K562 (cell line): ENCODE measurements at regions not wholly inside any gene's neighbourhood (a gene's known extent, or its start where the extent isn't known, plus 50 kb on each side); places are given as distances from the start of the nearest gene placed in this dataset.
"Not testable (repeated sequence)": the region's sequence is repeated elsewhere in the genome, so short reads cannot be mapped to it uniquely, and the experiment has no call there.

Experiments used
- ATAC-seq: fragments of 200-7000 bp; cut with Tn5 transposase; 3 replicates; pipeline ENCODE4 v1.9.1; 2020; ENCODE audit warnings: moderate library complexity
- BruUV-seq: library from RNA; stranded (reverse); fragments of 400-500 nt; replicated peaks from 2 replicates; lab custom pipeline; 2021; lab: Mats Ljungman, UMichigan
- CTCF ChIA-PET: fragments of 300-600 bp; formaldehyde crosslinking; extraction: SDS; loops from one replicate; lab custom pipeline; 2021; ENCODE audit warnings: low intra/inter-chr PET ratio; lab: Yijun Ruan, JAX
- POLR2A ChIA-PET: fragments of 300-600, 350-650 bp; sonication (Branson Sonifier 250); formaldehyde crosslinking; extraction: SDS; loops from one replicate; lab custom pipeline; 2021; ENCODE audit warnings: antibody characterized with exemption, inconsistent platforms; lab: Yijun Ruan, JAX
- DNase-seq, 4 experiments: peaks; one replicate each; pipeline versions ENCODE4 v3.0.0 to v3.0.0-alpha.2; 2011 to 2018; ENCODE audit warnings: low spot score in 3 of 4, mixed read lengths in 3 of 4; ENCODE audit errors: extremely low read depth in 1 of 4
- FAIRE-seq: peaks from 2 replicates; lab custom pipeline; 2011; peaks lifted over from hg19 to GRCh38; lab: Jason Lieb, UNC
- H2AFZ ChIP-seq: 2 replicates; pipeline ENCODE4 v1.6.0; 2011; ENCODE audit warnings: low read depth, low read length, control low read depth, inconsistent platforms
- H3K27ac ChIP-seq: fragments of 200-600 bp; 3 replicates; pipeline ENCODE4 v1.8.0; 2011; ENCODE audit warnings: low read depth, mild to moderate bottlenecking, control low read depth, inconsistent platforms, low read length, moderate library complexity, mixed read lengths; ENCODE audit errors: extremely low read depth
- H3K27me3 ChIP-seq, 2 experiments: fragments of 300-600 bp in 1 of 2; 2 replicates in 1 of 2; 3 replicates in 1 of 2; pipeline versions ENCODE4 v1.6.0 to v1.8.0; 2011; ENCODE audit warnings: inconsistent platforms in 2 of 2, low read length in 2 of 2, mild to moderate bottlenecking in 1 of 2, mixed read lengths in 1 of 2, moderate library complexity in 1 of 2; ENCODE audit not compliant: control insufficient read depth in 2 of 2, insufficient read depth in 2 of 2
- H3K36me3 ChIP-seq: fragments of 300-600 bp; 3 replicates; pipeline ENCODE4 v1.8.0; 2011; ENCODE audit warnings: mild to moderate bottlenecking, low read length, inconsistent platforms; ENCODE audit not compliant: control insufficient read depth, insufficient read depth
- H3K4me1 ChIP-seq, 2 experiments: fragments of 200-600 bp in 1 of 2; replicated peaks in 1 of 2; 2 replicates in 1 of 2; 3 replicates in 1 of 2; pipeline versions ENCODE4 v1.5.1 to v1.8.0; 2011; ENCODE audit warnings: inconsistent platforms in 2 of 2, low read length in 2 of 2, mild to moderate bottlenecking in 1 of 2, mixed read lengths in 1 of 2, moderate library complexity in 1 of 2; ENCODE audit not compliant: control insufficient read depth in 2 of 2, insufficient read depth in 2 of 2
- H3K4me2 ChIP-seq: 2 replicates; pipeline ENCODE4 v1.6.1; 2011; ENCODE audit warnings: low read length, control low read depth, inconsistent platforms, mixed read lengths; ENCODE audit not compliant: insufficient read depth
- H3K4me3 ChIP-seq: fragments of 200-600 bp; sonication (generic), shearing (Covaris generic); 2 replicates; pipeline ENCODE4 v1.5.1; 2016; ENCODE audit warnings: control low read depth, inconsistent platforms
- H3K79me2 ChIP-seq: fragments of 200-600 bp; 3 replicates; pipeline ENCODE4 v1.8.0; 2011; ENCODE audit warnings: low read length, inconsistent platforms; ENCODE audit not compliant: control insufficient read depth, insufficient read depth
- H3K9ac ChIP-seq, 2 experiments: 2 replicates each; pipeline versions ENCODE4 v1.6.0 to v1.6.1; 2011; ENCODE audit warnings: low read depth in 2 of 2, low read length in 2 of 2, control low read depth in 1 of 2, inconsistent platforms in 1 of 2, mild to moderate bottlenecking in 1 of 2, mixed read lengths in 1 of 2; ENCODE audit not compliant: insufficient read depth in 1 of 2
- H3K9me1 ChIP-seq: one replicate; pipeline ENCODE4 v1.6.0; 2011; ENCODE audit warnings: inconsistent platforms, mild to moderate bottlenecking, low read length, moderate library complexity; ENCODE audit not compliant: control insufficient read depth, insufficient read depth
- H3K9me3 ChIP-seq: replicated peaks from 2 replicates; pipeline ENCODE4 v1.5.1; 2011; ENCODE audit warnings: low read depth, low read length, inconsistent platforms; ENCODE audit not compliant: control insufficient read depth, insufficient read depth
- H4K20me1 ChIP-seq: replicated peaks from 2 replicates; pipeline ENCODE4 v1.6.1; 2011; ENCODE audit warnings: low read length, inconsistent platforms, mixed read lengths; ENCODE audit not compliant: control insufficient read depth, insufficient read depth
- CHD2 ChIP-seq: IDR thresholded peaks from 2 replicates; pipeline ENCODE4 v1.6.1; 2011; ENCODE audit warnings: low read depth, low read length
- ELK3 ChIP-seq: fragments of 450-650 bp; formaldehyde crosslinking; IDR thresholded peaks from 2 replicates; pipeline ENCODE4 v1.4.0; 2020; ENCODE audit warnings: mild to moderate bottlenecking
- FOXA3 ChIP-seq, 2 experiments: fragments of 450-650 bp in 1 of 2; sonication (generic) in 1 of 2; formaldehyde crosslinking; IDR thresholded peaks in 1 of 2; conservative IDR thresholded peaks in 1 of 2; 2 replicates each; pipeline versions ENCODE4 v1.4.0 to v1.8.0; 2020 to 2022; ENCODE audit warnings: mild to moderate bottlenecking in 2 of 2, missing genetic modification reagents in 1 of 2
- PCBP2 ChIP-seq: fragments of 200-400 bp; formaldehyde crosslinking; IDR thresholded peaks from 2 replicates; pipeline ENCODE4 v1.6.1; 2018; ENCODE audit warnings: low read length, low read depth, mild to moderate bottlenecking, moderate library complexity; ENCODE audit not compliant: poor library complexity, severe bottlenecking
- POLR2G ChIP-seq: fragments of 200-400 bp; formaldehyde crosslinking; IDR thresholded peaks from 2 replicates; pipeline ENCODE4 v1.6.1; 2017; ENCODE audit warnings: low read depth, mild to moderate bottlenecking, antibody characterized with exemption, low read length, moderate library complexity
- RREB1 ChIP-seq: fragments of 250-450 bp; sonication (Bioruptor Pico); IDR thresholded peaks from 2 replicates; pipeline ENCODE4 v1.4.0; 2020
- SPI1 ChIP-seq: IDR thresholded peaks from 2 replicates; pipeline ENCODE4 v1.6.1; 2011; ENCODE audit warnings: low read depth, low read length, control low read depth, borderline replicate concordance
- TAF1 ChIP-seq: IDR thresholded peaks from 2 replicates; pipeline ENCODE4 v1.6.1; 2011; ENCODE audit warnings: mild to moderate bottlenecking, low read length, moderate library complexity; ENCODE audit not compliant: insufficient read depth, control insufficient read depth, severe bottlenecking; ENCODE audit errors: extremely low read depth
- ZNF3 ChIP-seq: fragments of 250-450 bp; sonication (Bioruptor Pico); IDR thresholded peaks from 2 replicates; pipeline ENCODE4 v1.5.0; 2021; ENCODE audit warnings: mild to moderate bottlenecking, moderate library complexity
- WGBS: fragments of 100-300 bp; shearing (Covaris generic); methylation state at CpG from one replicate; pipeline ENCODE4 v1.1.6; 2016; ENCODE audit warnings: low coverage, mixed read lengths; ENCODE audit not compliant: insufficient coverage; ENCODE audit errors: missing lambda C conversion rate; 5-methylcytosine and 5-hydroxymethylcytosine counted together
- in situ Hi-C: fragments of 300-500 bp; cut with MboI; formaldehyde crosslinking; loops from 4 replicates; pipeline ENCODE4 v1.15.0; 2018; ENCODE audit warnings: inconsistent platforms, mixed read lengths
- intact Hi-C: fragments of 100-400 bp; cut with micrococcal nuclease; formaldehyde crosslinking; loops from 2 replicates; pipeline ENCODE4 v1.14.2; 2022

- 9% methylated on average over 7 of the region's 7 CpGs for WGBS
- CTCF ChIA-PET, H3K4me1 ChIP-seq: not testable (repeated sequence)
Observed at GRCh38 chr15:87463956-87464355, 792.6 kb downstream of the NTRK3 start.

GRCh38 chr15:87461631-87462030 is 794.9 kb downstream of the NTRK3 start:
- H3K36me3 ChIP-seq, result no peaks in the 10 kb centered on the region
- H3K27me3 ChIP-seq, result no peaks in the 10 kb centered on the region
- no peaks in the 10 kb centered on the region; the same call in 2 of the 3 replicates for H3K79me2 ChIP-seq
- no peaks in the 10 kb centered on the region for H3K9me1 ChIP-seq
- FAIRE-seq (no peak), DNase-seq (no peak), ATAC-seq (no peak)
- POLR2A ChIA-PET, result no interaction called here
- no peak overlapping the region for H2AFZ ChIP-seq
- H4K20me1 ChIP-seq, result no peaks in the 10 kb centered on the region
- no peak overlapping the region for H3K4me3 ChIP-seq
- BruUV-seq, result no TSS peak
- H3K4me2 ChIP-seq, result no peak overlapping the region
- no peak overlapping the region for H3K9ac ChIP-seq
- no peaks in the 10 kb centered on the region for H3K9me3 ChIP-seq
- H3K27ac ChIP-seq, result no peak overlapping the region
- intact Hi-C loops (no loop called here), in situ Hi-C loops (no loop called here)
- H3K4me1 ChIP-seq, result no peaks in the 10 kb centered on the region
- CTCF ChIA-PET, result no interaction called here
- TF ChIP-seq RREB1 (CRISPR knock-in tag) (no peak), PCBP2 (no peak), ELK3 (CRISPR knock-in tag) (no peak), CHD2 (no peak), SPI1 (no peak), ZNF3 (no peak)

More at GRCh38 chr15:87463956-87464355, 792.6 kb downstream of the NTRK3 start:
- H3K36me3 ChIP-seq, ATAC-seq, H3K79me2 ChIP-seq, FAIRE-seq, H3K4me3 ChIP-seq, in situ Hi-C loops, H3K4me2 ChIP-seq, H3K9me3 ChIP-seq, BruUV-seq, H3K27me3 ChIP-seq, POLR2A ChIA-PET, H3K9me1 ChIP-seq, intact Hi-C loops, H4K20me1 ChIP-seq: not testable (repeated sequence)
- peak overlapping the region; percentile 34 to 58; a peak in 1 of 4 replicates for H3K9ac ChIP-seq
- H3K27ac ChIP-seq, result peak overlapping the region; percentile 56; the same call in 2 of the 3 replicates
- H2AFZ ChIP-seq, result peak overlapping the region; percentile 79
- DNase-seq, result peak in 1 of 4 experiments; percentile 40
- TF ChIP-seq POLR2G (0 out of 2 replicates have a peak, but pooled peaks have one; percentile 21), TAF1 (peak; percentile 17), FOXA3 (CRISPR knock-in tag; conservative IDR thresholded peaks at IDR 0.05 in 1 of 2, IDR thresholded peaks at IDR 0.05 in 1 of 2) (peak; percentile 51 to 91; a peak in 3 of 4 replicates)
